Lower leg skin (tissue), 4 donors: ENCODE measurements at regions not wholly inside any gene's neighbourhood (a gene's known extent, or its start where the extent isn't known, plus 50 kb on each side); places are given as distances from the start of the nearest gene placed in this dataset.
"Not testable (repeated sequence)": the region's sequence is repeated elsewhere in the genome, so short reads cannot be mapped to it uniquely, and the experiment has no call there.

Experiments used
- DNase-seq, 2 donors: peaks; one replicate each; pipeline ENCODE4 v3.0.0-alpha.2; 2019; ENCODE audit warnings: low spot score in 2 of 2
- H3K4me3 ChIP-seq: fragments of 200-600 bp; sonication (generic); 2 replicates; pipeline ENCODE4 v1.5.1; 2017; ENCODE audit warnings: mild to moderate bottlenecking, low read depth; ENCODE audit not compliant: poor library complexity, severe bottlenecking
- CTCF ChIP-seq, 3 donors: fragments of 450-650 bp; IDR thresholded peaks; one replicate each; pipeline ENCODE4 v1.5.1; 2016; ENCODE audit warnings: antibody characterized with exemption in 3 of 3, mild to moderate bottlenecking in 3 of 3, moderate library complexity in 2 of 3
- POLR2A ChIP-seq, 2 donors: fragments of 450-650 bp; IDR thresholded peaks; one replicate each; pipeline ENCODE4 v1.6.1; 2016 to 2017; ENCODE audit warnings: antibody characterized with exemption in 2 of 2, mild to moderate bottlenecking in 1 of 2, moderate library complexity in 1 of 2
- WGBS, 2 donors: methylation state at CpG; one replicate each; pipeline ENCODE4 v1.1.5; 2018; 5-methylcytosine and 5-hydroxymethylcytosine counted together
- intact Hi-C: fragments of 100-400 bp; cut with DNase I; formaldehyde crosslinking; loops from one replicate; pipeline ENCODE4 v1.15.0; 2023; ENCODE audit warnings: low total_unique reads

GRCh38 chr6:90457867-90458259 lies 129.0 kb downstream of the MAP3K7 start:
- no peak for DNase-seq
- 95 to 96% methylated on average over 2 of the region's 2 CpGs for WGBS, 2 donors
- no peak overlapping the region for H3K4me3 ChIP-seq
- intact Hi-C loops, result no loop called here
- no peak for TF ChIP-seq POLR2A (IDR thresholded peaks at IDR 0.05)

GRCh38 chr6:90456997-90457866 lies 129.6 kb downstream of the MAP3K7 start:
- DNase-seq, result not testable (repeated sequence)

GRCh38 chr6:90456001-90456400 lies 130.9 kb downstream of the MAP3K7 start:
- WGBS, 2 donors, result 68 to 79% methylated on average over 3 of the region's 3 CpGs
- no peak for DNase-seq
- TF ChIP-seq CTCF (IDR thresholded peaks at IDR 0.05) (no peak), POLR2A (IDR thresholded peaks at IDR 0.05) (no peak)
- no peak overlapping the region for H3K4me3 ChIP-seq
- intact Hi-C loops, result no loop called here

More at GRCh38 chr6:90456997-90457866, 129.6 kb downstream of the MAP3K7 start:
- H3K4me3 ChIP-seq, intact Hi-C loops: not testable (repeated sequence)
- 90 to 92% methylated on average over 19 of the region's 19 CpGs for whole genome bisulfite sequencing, 2 donors

- WGBS, 2 donors, result 88 to 95% methylated on average over 7 of the region's 7 CpGs
- intact Hi-C loops, result no loop called here
Observed at GRCh38 chr6:90454836-90455427, 131.9 kb downstream of the MAP3K7 start.

GRCh38 chr6:90450268-90450953 lies 136.5 kb downstream of the MAP3K7 start:
- intact Hi-C loops, result no loop called here
- WGBS, 2 donors, result 57 to 58% methylated on average over 4 of the region's 4 CpGs
- no peak for DNase-seq
- no peak for TF ChIP-seq POLR2A (IDR thresholded peaks at IDR 0.05)
- no peak for TF ChIP-seq CTCF (IDR thresholded peaks at IDR 0.05)
- H3K4me3 ChIP-seq, result no peak overlapping the region

More at GRCh38 chr6:90454836-90455427, 131.9 kb downstream of the MAP3K7 start:
- no peak for DNase-seq
- TF ChIP-seq CTCF (IDR thresholded peaks at IDR 0.05) (no peak), POLR2A (IDR thresholded peaks at IDR 0.05) (no peak)
- no peak overlapping the region for H3K4me3 ChIP-seq

- TF ChIP-seq POLR2A (IDR thresholded peaks at IDR 0.05) (no peak), CTCF (IDR thresholded peaks at IDR 0.05) (no peak)
- intact Hi-C loops, result no loop called here
- no peak for DNase-seq
- WGBS, 2 donors, result 86 to 90% methylated on average over 5 of the region's 5 CpGs
- no peak overlapping the region for H3K4me3 ChIP-seq
Observed at GRCh38 chr6:90449311-90449710, 137.6 kb downstream of the MAP3K7 start.
